Kidney (tissue), 13 donors: ENCODE measurements at regions not wholly inside any gene's neighbourhood (a gene's known extent, or its start where the extent isn't known, plus 50 kb on each side); places are given as distances from the start of the nearest gene placed in this dataset.
A peak's percentile ranks its signal among the peaks of the same experiment; 100 is the strongest.
"Not testable (repeated sequence)": the region's sequence is repeated elsewhere in the genome, so short reads cannot be mapped to it uniquely, and the experiment has no call there.

ENCODE experiments used
- DNase-seq, 5 donors: peaks; one replicate each; pipeline ENCODE4 v3.0.0-alpha.2; 2013 to 2020
- FAIRE-seq: peaks from 2 replicates; lab custom pipeline; 2012; peaks lifted over from hg19 to GRCh38; lab: Jason Lieb, UNC
- H3K27ac ChIP-seq, 2 donors: one replicate each; pipeline ENCODE4 v1.7.0; 2013; ENCODE audit warnings: low read depth in 2 of 2, low read length in 2 of 2, inconsistent platforms in 1 of 2
- H3K27me3 ChIP-seq: one replicate; pipeline ENCODE4 v1.7.1; 2013; ENCODE audit warnings: low read length, inconsistent platforms; ENCODE audit not compliant: control insufficient read depth, insufficient read depth
- H3K36me3 ChIP-seq, 3 donors: one replicate each; pipeline versions ENCODE4 v1.7.0 to v1.7.1; 2013; ENCODE audit warnings: low read length in 3 of 3, control low read depth in 1 of 3, inconsistent platforms in 1 of 3; ENCODE audit not compliant: insufficient read depth in 3 of 3, control insufficient read depth in 2 of 3
- H3K4me1 ChIP-seq, 3 donors: one replicate each; pipeline versions ENCODE4 v1.7.0 to v1.7.1; 2013; ENCODE audit warnings: low read length in 3 of 3, inconsistent platforms in 1 of 3, low read depth in 1 of 3; ENCODE audit not compliant: control insufficient read depth in 2 of 3, insufficient read depth in 2 of 3
- H3K4me3 ChIP-seq, 3 donors: one replicate each; pipeline versions ENCODE4 v1.7.0 to v1.8.1; 2013; ENCODE audit warnings: low read length in 3 of 3, control low read depth in 1 of 3, inconsistent platforms in 1 of 3
- H3K9ac ChIP-seq, 3 donors: one replicate each; pipeline versions ENCODE4 v1.7.0 to v1.7.1; 2013; ENCODE audit warnings: low read length in 3 of 3, control low read depth in 1 of 3, inconsistent platforms in 1 of 3
- H3K9me3 ChIP-seq, 3 donors: one replicate each; pipeline versions ENCODE4 v1.7.0 to v1.7.1; 2013; ENCODE audit warnings: low read length in 3 of 3, control low read depth in 1 of 3, inconsistent platforms in 1 of 3; ENCODE audit not compliant: control insufficient read depth in 2 of 3, insufficient read depth in 1 of 3
- intact Hi-C: fragments of 100-400 bp; cut with DNase I; formaldehyde crosslinking; loops from one replicate; pipeline ENCODE4 v1.11.1; 2022
- TF ChIP-seq, protein P1 (sequence below): IDR thresholded peaks from 3 replicates; pipeline ENCODE4 v1.5.1; 2012; ENCODE audit warnings: mild to moderate bottlenecking, moderate library complexity, borderline replicate concordance; ENCODE audit not compliant: insufficient read depth; ENCODE audit errors: extremely low read depth
- donor health status: control.
- donor health status: control.
- donor health status: control.
- donor health status: control.
- donor health status: control.
- donor health status: DM: yes; HTN: yes; CAD: no.
- donor health status: Normal renal cell carcinoma (clear cell type).

DNA sequence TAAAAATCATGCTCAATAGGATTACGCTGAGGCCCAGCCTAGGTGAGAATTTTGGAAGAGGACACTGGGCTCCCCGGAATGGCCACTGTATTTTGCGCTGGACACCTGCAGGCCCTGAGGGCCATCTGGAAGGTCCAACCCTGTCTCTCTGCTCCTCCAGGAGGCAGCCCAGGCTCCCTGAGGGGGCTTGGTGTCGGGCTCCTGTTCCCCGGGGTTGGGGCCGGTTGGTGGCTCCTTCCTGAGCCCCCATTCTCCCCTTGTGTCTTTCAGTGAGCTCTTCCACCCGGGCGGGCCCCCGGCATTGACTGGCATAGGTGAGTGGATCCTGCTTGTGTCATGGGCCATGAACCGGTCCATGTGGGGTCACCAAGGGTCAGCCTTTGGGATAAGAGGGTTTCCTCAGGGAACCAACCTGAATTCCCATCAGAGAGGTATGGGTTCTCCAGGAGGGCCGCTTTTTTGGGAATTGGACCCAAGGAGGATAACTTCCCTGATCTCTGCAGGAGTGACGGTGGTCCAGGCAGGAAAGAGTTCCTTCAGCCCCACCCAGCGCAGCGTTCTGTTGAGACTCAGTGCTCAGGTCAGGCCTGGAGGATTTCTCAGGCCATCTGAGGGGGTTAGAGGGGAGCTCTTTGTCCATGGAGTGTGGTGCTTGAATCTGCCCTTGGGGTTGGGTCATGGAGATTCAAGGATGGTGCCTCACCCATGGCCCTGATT is 187.8 kb downstream of the UBE3A start:
- H3K27me3 ChIP-seq: no peaks in the 10 kb centered on the region
- H3K4me3 ChIP-seq: no peak overlapping the region
- TF ChIP-seq, protein P1, sequence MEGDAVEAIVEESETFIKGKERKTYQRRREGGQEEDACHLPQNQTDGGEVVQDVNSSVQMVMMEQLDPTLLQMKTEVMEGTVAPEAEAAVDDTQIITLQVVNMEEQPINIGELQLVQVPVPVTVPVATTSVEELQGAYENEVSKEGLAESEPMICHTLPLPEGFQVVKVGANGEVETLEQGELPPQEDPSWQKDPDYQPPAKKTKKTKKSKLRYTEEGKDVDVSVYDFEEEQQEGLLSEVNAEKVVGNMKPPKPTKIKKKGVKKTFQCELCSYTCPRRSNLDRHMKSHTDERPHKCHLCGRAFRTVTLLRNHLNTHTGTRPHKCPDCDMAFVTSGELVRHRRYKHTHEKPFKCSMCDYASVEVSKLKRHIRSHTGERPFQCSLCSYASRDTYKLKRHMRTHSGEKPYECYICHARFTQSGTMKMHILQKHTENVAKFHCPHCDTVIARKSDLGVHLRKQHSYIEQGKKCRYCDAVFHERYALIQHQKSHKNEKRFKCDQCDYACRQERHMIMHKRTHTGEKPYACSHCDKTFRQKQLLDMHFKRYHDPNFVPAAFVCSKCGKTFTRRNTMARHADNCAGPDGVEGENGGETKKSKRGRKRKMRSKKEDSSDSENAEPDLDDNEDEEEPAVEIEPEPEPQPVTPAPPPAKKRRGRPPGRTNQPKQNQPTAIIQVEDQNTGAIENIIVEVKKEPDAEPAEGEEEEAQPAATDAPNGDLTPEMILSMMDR: no peak
- H3K9me3 ChIP-seq: peaks cover 0 to 5% (median 3%) of the 10 kb centered on the region in 3 donors
- H3K9ac ChIP-seq: no peak overlapping the region
- no peak overlapping the region for H3K27ac ChIP-seq
- no peaks in the 10 kb centered on the region for H3K4me1 ChIP-seq
- DNase-seq: peak in 2 of 5 donors; percentile 5 to 12
- no peak for FAIRE-seq
- H3K36me3 ChIP-seq: no peaks in the 10 kb centered on the region
- intact Hi-C loops: no loop called here

DNA sequence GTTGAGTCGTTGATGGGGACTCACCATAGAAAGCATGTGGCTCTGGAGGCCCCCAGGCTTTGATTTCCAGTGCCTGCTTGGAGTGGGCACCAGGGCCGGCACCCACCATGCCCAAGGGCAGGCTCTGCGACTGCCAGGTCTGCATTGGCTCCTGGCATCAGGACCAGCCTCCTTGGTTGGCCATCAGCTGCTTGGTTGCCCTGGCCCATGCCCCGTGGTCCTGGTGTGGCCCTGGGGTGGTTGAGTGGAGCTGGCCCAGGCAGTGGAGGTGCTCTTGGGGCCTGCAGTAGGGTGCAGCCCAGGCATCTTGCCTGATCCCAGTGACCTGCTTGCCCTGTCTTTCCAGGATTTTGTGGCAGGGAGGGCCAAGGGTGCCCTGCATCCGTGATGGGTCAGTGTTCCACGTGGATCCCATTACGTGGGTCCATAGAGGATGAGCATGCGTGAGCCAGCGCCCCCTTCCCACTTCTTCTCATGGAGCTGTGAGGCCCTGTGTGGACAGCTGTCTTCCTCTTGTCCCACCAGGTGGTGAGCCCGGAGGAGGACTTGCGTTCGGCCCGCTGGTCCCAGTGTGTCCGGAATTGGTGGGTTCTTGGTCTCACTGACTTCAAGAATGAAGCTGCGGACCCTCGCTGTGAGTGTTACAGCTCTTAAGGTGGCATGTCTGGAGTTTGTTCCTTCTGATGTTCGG is 187.0 kb downstream of the UBE3A start:
- no peak for FAIRE-seq

DNA sequence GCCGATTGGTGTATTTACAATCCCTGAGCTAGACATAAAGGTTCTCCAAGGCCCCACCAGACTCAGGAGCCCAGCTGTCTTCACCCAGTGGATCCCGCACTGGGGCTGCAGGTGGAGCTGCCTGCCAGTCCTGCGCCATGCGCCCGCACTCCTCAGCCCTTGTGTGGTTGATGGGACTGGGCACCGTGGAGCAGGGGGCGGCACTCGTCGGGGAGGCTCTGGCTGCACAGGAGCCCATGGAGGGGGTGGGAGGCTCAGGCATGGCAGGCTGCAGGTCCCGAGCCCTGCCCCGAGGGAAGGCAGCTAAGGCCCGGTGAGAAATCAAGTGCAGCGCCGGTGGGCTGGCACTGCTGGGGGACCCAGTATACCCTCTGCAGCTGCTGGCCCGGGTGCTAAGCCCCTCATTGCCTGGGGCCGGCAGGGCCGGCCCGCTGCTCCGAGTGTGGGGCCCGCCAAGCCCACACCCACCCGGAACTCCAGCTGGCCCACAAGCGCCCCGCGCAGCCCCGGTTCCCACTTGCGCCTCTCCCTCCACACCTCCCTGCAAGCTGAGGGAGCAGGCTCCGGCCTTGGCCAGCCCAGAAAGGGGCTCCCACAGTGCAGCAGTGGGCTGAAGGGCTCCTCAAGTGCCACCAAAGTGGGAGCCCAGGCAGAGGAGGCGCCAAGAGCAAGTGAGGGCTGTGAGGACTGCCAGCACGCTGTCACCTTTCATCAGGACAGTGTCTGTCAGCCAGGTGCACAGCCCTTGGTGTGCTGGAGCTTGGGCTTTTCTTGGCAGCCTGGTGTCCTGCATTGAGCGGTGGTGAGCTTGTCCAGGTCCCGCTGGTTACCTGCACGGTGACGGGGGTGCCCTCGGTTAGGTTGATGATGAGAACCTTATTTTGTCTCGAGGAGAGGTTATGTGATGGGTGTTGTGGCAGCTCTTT is 185.5 kb downstream of the UBE3A start:
- DNase-seq, H3K9ac ChIP-seq, H3K36me3 ChIP-seq, H3K27ac ChIP-seq, H3K9me3 ChIP-seq, H3K4me3 ChIP-seq, H3K27me3 ChIP-seq, intact Hi-C loops, H3K4me1 ChIP-seq, FAIRE-seq: not testable (repeated sequence)

More for the DNA sequence above, 187.0 kb downstream of the UBE3A start:
- Histone ChIP-seq H3K4me3 (no peak overlapping the region), H3K9me3 (peaks cover 0 to 3% (median 1%) of the 10 kb centered on the region in 3 donors), H3K27ac (no peak overlapping the region), H3K36me3 (no peaks in the 10 kb centered on the region), H3K27me3 (no peaks in the 10 kb centered on the region), H3K4me1 (no peaks in the 10 kb centered on the region), H3K9ac (no peak overlapping the region)
- DNase-seq: peak in 1 of 5 donors; percentile 13
- TF ChIP-seq, protein P1: no peak
- intact Hi-C loops: no loop called here
